Astrocyte (in vitro differentiated cells and primary cell): ENCODE measurements at regions not wholly inside any gene's neighbourhood (a gene's known extent, or its start where the extent isn't known, plus 50 kb on each side); places are given as distances from the start of the nearest gene placed in this dataset.

Experiments used
- DNase-seq: peaks from one replicate; pipeline ENCODE4 v3.0.0-alpha.2; 2010; ENCODE audit warnings: low read depth
- FAIRE-seq: peaks from 2 replicates; lab custom pipeline; 2011; peaks lifted over from hg19 to GRCh38; lab: Jason Lieb, UNC
- H2AFZ ChIP-seq: 2 replicates; pipeline ENCODE4 v1.6.0; 2012; ENCODE audit warnings: low read depth, low read length, inconsistent platforms
- H3K27ac ChIP-seq: 2 replicates; pipeline ENCODE4 v1.5.1; 2011; ENCODE audit warnings: low read depth, low read length, inconsistent platforms
- H3K27me3 ChIP-seq: 2 replicates; pipeline ENCODE4 v1.6.0; 2011; ENCODE audit warnings: low read length, inconsistent platforms; ENCODE audit not compliant: insufficient read depth
- H3K36me3 ChIP-seq: 2 replicates; pipeline ENCODE4 v1.5.1; 2011; ENCODE audit warnings: low read length, inconsistent platforms; ENCODE audit not compliant: insufficient read depth
- H3K4me1 ChIP-seq: 2 replicates; pipeline ENCODE4 v1.5.1; 2011; ENCODE audit warnings: low read length, inconsistent platforms; ENCODE audit not compliant: insufficient read depth
- H3K4me2 ChIP-seq: 2 replicates; pipeline ENCODE4 v1.6.0; 2012; ENCODE audit warnings: low read length, inconsistent platforms
- H3K4me3 ChIP-seq: 2 replicates; pipeline ENCODE4 v1.5.1; 2011; ENCODE audit warnings: low read depth, mild to moderate bottlenecking, low read length, inconsistent platforms; ENCODE audit not compliant: insufficient read depth
- H3K79me2 ChIP-seq: 2 replicates; pipeline ENCODE4 v1.6.0; 2012; ENCODE audit warnings: mild to moderate bottlenecking, low read length, inconsistent platforms; ENCODE audit not compliant: insufficient read depth
- H3K9ac ChIP-seq: 2 replicates; pipeline ENCODE4 v1.6.0; 2012; ENCODE audit warnings: mild to moderate bottlenecking, low read length, inconsistent platforms
- H3K9me3 ChIP-seq: 2 replicates; pipeline ENCODE4 v1.5.1; 2012; ENCODE audit warnings: low read depth, mild to moderate bottlenecking, low read length, inconsistent platforms; ENCODE audit not compliant: insufficient read depth
- H4K20me1 ChIP-seq: 2 replicates; pipeline ENCODE4 v1.6.0; 2012; ENCODE audit warnings: low read length, inconsistent platforms; ENCODE audit not compliant: insufficient read depth
- H3K27ac Mint-ChIP-seq: one replicate; pipeline ENCODE4 v1.8.0; 2021; ENCODE audit warnings: mild to moderate bottlenecking, mixed read lengths; ENCODE audit not compliant: unreplicated experiment
- H3K27me3 Mint-ChIP-seq: one replicate; pipeline ENCODE4 v1.8.0; 2021; ENCODE audit warnings: low read depth, mixed read lengths; ENCODE audit not compliant: unreplicated experiment
- H3K36me3 Mint-ChIP-seq: one replicate; pipeline ENCODE4 v1.8.0; 2021; ENCODE audit warnings: low read depth, mixed read lengths; ENCODE audit not compliant: unreplicated experiment
- H3K4me1 Mint-ChIP-seq: one replicate; pipeline ENCODE4 v1.8.0; 2021; ENCODE audit warnings: low read depth, mixed read lengths; ENCODE audit not compliant: unreplicated experiment
- H3K4me3 Mint-ChIP-seq: one replicate; pipeline ENCODE4 v1.8.0; 2021; ENCODE audit warnings: mild to moderate bottlenecking, moderate library complexity, mixed read lengths; ENCODE audit not compliant: unreplicated experiment
- H3K9me3 Mint-ChIP-seq: one replicate; pipeline ENCODE4 v1.8.0; 2021; ENCODE audit warnings: mild to moderate bottlenecking, mixed read lengths; ENCODE audit not compliant: unreplicated experiment
- EZH2 ChIP-seq: IDR thresholded peaks from 2 replicates; pipeline ENCODE4 v1.6.1; 2012; ENCODE audit warnings: mild to moderate bottlenecking, low read length, inconsistent platforms; ENCODE audit not compliant: insufficient read depth
- TF ChIP-seq, protein P1 (sequence below): IDR thresholded peaks from 2 replicates; pipeline ENCODE4 v1.5.1; 2011; ENCODE audit warnings: low read depth, mild to moderate bottlenecking, inconsistent platforms, low read length, moderate library complexity; ENCODE audit not compliant: insufficient read depth

DNA sequence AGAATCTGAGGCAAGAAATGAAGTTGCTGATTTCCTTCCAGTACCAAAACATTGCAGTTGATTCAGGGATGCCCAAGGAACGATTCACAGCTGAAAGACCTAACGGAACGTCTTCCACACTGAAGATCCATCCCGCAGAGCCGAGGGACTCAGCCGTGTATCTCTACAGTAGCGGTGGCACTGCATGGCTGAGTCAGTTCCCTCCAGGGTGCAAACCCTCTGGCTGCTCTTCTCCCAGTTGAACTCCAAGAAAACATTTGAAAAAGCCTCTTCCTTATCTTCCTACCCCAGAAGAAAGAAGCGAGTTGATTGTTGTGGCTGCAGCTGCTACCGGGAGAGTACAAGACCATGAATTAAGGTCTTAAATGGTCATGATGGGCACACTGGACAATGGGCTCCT, 147.1 kb upstream of the PRSS1 start:
- Histone ChIP-seq H3K4me3 (no peak overlapping the region), H3K9me3 (no peaks in the 10 kb centered on the region), H3K4me2 (peak overlapping the region; percentile 16), H3K79me2 (no peaks in the 10 kb centered on the region), H3K36me3 (no peaks in the 10 kb centered on the region), H3K27ac (no peak overlapping the region), H3K4me1 (peaks cover 11% of the 10 kb centered on the region), H3K9ac (no peak overlapping the region), H3K27me3 (peaks cover 3% of the 10 kb centered on the region), H4K20me1 (no peaks in the 10 kb centered on the region), H2AFZ (peak overlapping the region; percentile 70)
- H3K36me3 Mint-ChIP-seq, result no peaks in the 10 kb centered on the region
- peaks cover 15% of the 10 kb centered on the region for H3K27me3 Mint-ChIP-seq
- no peak overlapping the region for H3K27ac Mint-ChIP-seq
- FAIRE-seq (no peak), DNase-seq (no peak)
- no peaks in the 10 kb centered on the region for H3K9me3 Mint-ChIP-seq
- H3K4me3 Mint-ChIP-seq, result no peak overlapping the region
- peaks cover 9% of the 10 kb centered on the region for H3K4me1 Mint-ChIP-seq
- TF ChIP-seq EZH2, result no peak
- TF ChIP-seq, protein P1, sequence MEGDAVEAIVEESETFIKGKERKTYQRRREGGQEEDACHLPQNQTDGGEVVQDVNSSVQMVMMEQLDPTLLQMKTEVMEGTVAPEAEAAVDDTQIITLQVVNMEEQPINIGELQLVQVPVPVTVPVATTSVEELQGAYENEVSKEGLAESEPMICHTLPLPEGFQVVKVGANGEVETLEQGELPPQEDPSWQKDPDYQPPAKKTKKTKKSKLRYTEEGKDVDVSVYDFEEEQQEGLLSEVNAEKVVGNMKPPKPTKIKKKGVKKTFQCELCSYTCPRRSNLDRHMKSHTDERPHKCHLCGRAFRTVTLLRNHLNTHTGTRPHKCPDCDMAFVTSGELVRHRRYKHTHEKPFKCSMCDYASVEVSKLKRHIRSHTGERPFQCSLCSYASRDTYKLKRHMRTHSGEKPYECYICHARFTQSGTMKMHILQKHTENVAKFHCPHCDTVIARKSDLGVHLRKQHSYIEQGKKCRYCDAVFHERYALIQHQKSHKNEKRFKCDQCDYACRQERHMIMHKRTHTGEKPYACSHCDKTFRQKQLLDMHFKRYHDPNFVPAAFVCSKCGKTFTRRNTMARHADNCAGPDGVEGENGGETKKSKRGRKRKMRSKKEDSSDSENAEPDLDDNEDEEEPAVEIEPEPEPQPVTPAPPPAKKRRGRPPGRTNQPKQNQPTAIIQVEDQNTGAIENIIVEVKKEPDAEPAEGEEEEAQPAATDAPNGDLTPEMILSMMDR, result no peak

DNA sequence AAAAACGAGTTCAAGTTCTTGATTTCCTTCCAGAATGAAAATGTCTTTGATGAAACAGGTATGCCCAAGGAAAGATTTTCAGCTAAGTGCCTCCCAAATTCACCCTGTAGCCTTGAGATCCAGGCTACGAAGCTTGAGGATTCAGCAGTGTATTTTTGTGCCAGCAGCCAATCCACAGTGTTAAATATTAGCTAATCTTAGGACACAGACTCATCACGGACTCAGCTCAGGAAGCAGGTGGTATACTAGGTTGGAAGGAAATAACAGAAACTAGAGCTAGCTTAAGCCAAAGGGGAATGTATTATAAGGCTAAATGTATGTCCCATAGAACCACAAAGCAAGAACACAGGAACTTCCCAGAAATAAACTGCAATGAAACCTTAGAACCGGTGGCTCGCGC, 151.0 kb upstream of the PRSS1 start:
- H3K36me3 Mint-ChIP-seq, result no peaks in the 10 kb centered on the region
- DNase-seq (no peak), FAIRE-seq (no peak)
- H3K4me3 Mint-ChIP-seq, result no peak overlapping the region
- Histone ChIP-seq H3K9me3 (no peaks in the 10 kb centered on the region), H4K20me1 (no peaks in the 10 kb centered on the region), H3K27me3 (peaks cover 3% of the 10 kb centered on the region), H2AFZ (no peak overlapping the region), H3K9ac (no peak overlapping the region), H3K36me3 (no peaks in the 10 kb centered on the region), H3K79me2 (no peaks in the 10 kb centered on the region), H3K4me2 (no peak overlapping the region), H3K4me1 (peaks cover 11% of the 10 kb centered on the region), H3K4me3 (no peak overlapping the region), H3K27ac (no peak overlapping the region)
- no peak overlapping the region for H3K27ac Mint-ChIP-seq
- H3K27me3 Mint-ChIP-seq, result peaks cover 31% of the 10 kb centered on the region
- TF ChIP-seq, protein P1, result no peak
- TF ChIP-seq EZH2, result no peak
- H3K9me3 Mint-ChIP-seq, result no peaks in the 10 kb centered on the region
- peaks cover 9% of the 10 kb centered on the region for H3K4me1 Mint-ChIP-seq

DNA sequence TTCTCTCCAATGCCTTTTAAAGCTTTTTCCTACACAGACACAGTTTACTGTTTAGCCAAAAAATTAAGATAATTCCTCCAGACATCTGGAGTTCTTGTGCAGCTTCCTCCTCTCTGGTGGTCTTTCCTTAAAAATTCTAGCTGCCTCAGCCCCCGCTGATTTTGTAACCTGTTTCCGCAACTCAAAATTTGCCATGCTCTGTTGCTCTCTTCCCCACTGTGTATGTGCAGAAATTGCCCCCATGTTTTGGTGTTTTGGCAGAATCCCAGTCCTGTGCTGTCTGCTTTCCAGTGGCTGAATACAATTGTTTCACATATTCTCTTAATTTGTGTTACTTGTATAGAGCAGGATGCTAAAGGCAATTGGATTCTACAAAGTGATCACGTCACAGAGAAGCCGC, 151.7 kb upstream of the PRSS1 start:
- DNase-seq (no peak), FAIRE-seq (no peak)
- peaks cover 31% of the 10 kb centered on the region for H3K27me3 Mint-ChIP-seq
- H3K9ac ChIP-seq, result no peak overlapping the region
- H4K20me1 ChIP-seq, result no peaks in the 10 kb centered on the region
- H3K36me3 Mint-ChIP-seq, result no peaks in the 10 kb centered on the region
- TF ChIP-seq, protein P1, result no peak
- TF ChIP-seq EZH2, result no peak
- H3K4me1 Mint-ChIP-seq, result peaks cover 4% of the 10 kb centered on the region
- H3K4me1 ChIP-seq, result peaks cover 7% of the 10 kb centered on the region
- H3K4me3 ChIP-seq, result no peak overlapping the region
- H3K27ac Mint-ChIP-seq, result no peak overlapping the region
- no peak overlapping the region for H3K27ac ChIP-seq
- no peaks in the 10 kb centered on the region for H3K9me3 Mint-ChIP-seq
- no peak overlapping the region for H3K4me2 ChIP-seq
- H2AFZ ChIP-seq, result no peak overlapping the region
- no peaks in the 10 kb centered on the region for H3K36me3 ChIP-seq
- H3K4me3 Mint-ChIP-seq, result no peak overlapping the region
- H3K9me3 ChIP-seq, result no peaks in the 10 kb centered on the region
- H3K27me3 ChIP-seq, result peaks cover 3% of the 10 kb centered on the region
- H3K79me2 ChIP-seq, result no peaks in the 10 kb centered on the region
